ENCODE measurements at regions not wholly inside any gene's neighbourhood (a gene's known extent, or its start where the extent isn't known, plus 50 kb on each side); places are given as distances from the start of the nearest gene placed in this dataset.

DNA sequence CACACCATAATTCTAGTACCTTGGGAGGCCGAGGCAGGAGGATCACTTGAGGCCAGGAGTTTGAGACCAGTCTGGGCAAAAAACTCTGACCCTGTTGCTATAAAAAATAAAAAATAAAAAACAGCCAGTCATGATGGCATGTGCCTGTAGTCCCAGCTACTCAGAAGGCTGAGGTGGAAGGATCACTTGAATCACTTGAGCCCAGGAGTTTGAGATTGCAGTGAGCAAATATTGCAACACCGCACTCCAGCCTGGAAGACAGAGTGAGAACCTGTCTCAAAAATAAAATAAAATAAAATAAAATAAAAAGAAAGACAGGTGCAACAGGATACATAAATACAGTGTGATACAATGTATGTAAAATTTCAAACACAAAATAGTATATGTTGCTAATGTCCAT, 154.5 kb downstream of the OTOR start:
- Histone ChIP-seq H3K9ac (ENCODE audit: low read depth, low read length) (no peak overlapping the region), H3K4me1 (ENCODE audit: insufficient read depth, low read length) (0 out of 2 replicates have a peak, but pooled peaks cover 5% of the 10 kb centered on the region), H3K36me3 (ENCODE audit: insufficient read depth, low read length) (no peaks in the 10 kb centered on the region), H3K9me3 (ENCODE audit: control insufficient read depth, insufficient read depth, low read length) (no peaks in the 10 kb centered on the region)

- no peaks in the 10 kb centered on the region for H3K9me3 ChIP-seq (ENCODE audit: control insufficient read depth, insufficient read depth, low read length)
- no peaks in the 10 kb centered on the region for H3K36me3 ChIP-seq (ENCODE audit: insufficient read depth, low read length)
- H3K4me1 ChIP-seq (ENCODE audit: insufficient read depth, low read length), result no peaks in the 10 kb centered on the region
- no peak overlapping the region for H3K9ac ChIP-seq (ENCODE audit: low read depth, low read length)
Observed at GRCh38 chr20:16904751-16905150, 156.6 kb downstream of the OTOR start.

GRCh38 chr20:16914277-16914676, 166.1 kb downstream of the OTOR start:
- peaks cover 7% of the 10 kb centered on the region for H3K9me3 ChIP-seq (ENCODE audit: control insufficient read depth, insufficient read depth, low read length)
- H3K4me1 ChIP-seq (ENCODE audit: insufficient read depth, low read length), result peaks cover 4% of the 10 kb centered on the region; the same call in 1 of the 2 replicates
- H3K36me3 ChIP-seq (ENCODE audit: insufficient read depth, low read length), result peaks cover 4% of the 10 kb centered on the region; the same call in 1 of the 2 replicates
- no peak overlapping the region for H3K9ac ChIP-seq (ENCODE audit: low read depth, low read length)

GRCh38 chr20:16916165-16916564, 168.0 kb downstream of the OTOR start:
- Histone ChIP-seq H3K9ac (ENCODE audit: low read depth, low read length) (no peak overlapping the region), H3K9me3 (ENCODE audit: control insufficient read depth, insufficient read depth, low read length) (peaks cover 7% of the 10 kb centered on the region), H3K36me3 (ENCODE audit: insufficient read depth, low read length) (peaks cover 4% of the 10 kb centered on the region; the same call in 1 of the 2 replicates), H3K4me1 (ENCODE audit: insufficient read depth, low read length) (peaks cover 4% of the 10 kb centered on the region; the same call in 1 of the 2 replicates)

DNA sequence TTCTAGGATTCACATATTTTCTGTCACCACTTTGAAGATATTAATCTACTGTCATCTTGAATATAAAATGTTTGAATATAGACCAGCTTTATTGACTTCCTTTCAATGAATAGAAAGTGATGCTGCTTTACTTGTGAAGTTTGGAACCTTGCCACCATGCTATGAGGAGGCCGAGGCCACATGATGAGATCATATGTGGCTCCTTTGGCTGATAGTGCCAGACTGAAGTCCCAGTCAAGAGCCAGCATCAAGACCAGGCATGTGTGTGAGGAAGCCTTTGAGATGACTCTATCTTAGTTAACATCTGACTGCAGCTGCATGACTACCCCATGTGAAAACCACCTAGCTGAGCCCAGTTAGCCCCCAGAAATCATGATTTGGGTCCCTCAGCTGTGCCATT, 169.5 kb downstream of the OTOR start:
- Histone ChIP-seq H3K9ac (ENCODE audit: low read depth, low read length) (no peak overlapping the region), H3K9me3 (ENCODE audit: control insufficient read depth, insufficient read depth, low read length) (peaks cover 7% of the 10 kb centered on the region), H3K4me1 (ENCODE audit: insufficient read depth, low read length) (peaks cover 10% of the 10 kb centered on the region), H3K36me3 (ENCODE audit: insufficient read depth, low read length) (peaks cover 4% of the 10 kb centered on the region; the same call in 1 of the 2 replicates)

DNA sequence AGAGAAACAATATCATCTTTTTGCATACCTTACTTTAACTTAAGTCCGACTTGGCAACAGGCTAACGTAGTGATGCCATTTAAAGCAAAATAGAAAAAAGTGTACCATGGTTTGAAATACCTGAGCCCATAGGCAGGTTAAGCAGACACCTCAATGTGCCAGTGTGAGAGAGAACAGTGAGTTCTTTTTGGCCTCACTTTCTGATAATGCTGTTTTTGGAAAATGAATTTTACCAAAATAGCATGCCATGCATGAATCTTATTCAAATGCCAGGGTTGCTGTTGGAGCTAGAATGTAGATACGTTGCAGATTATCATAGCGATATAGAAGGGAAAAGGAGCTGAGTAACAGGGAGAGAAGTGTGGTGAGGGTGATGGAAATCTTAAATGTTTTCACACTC, 170.2 kb downstream of the OTOR start:
- Histone ChIP-seq H3K36me3 (ENCODE audit: insufficient read depth, low read length) (peaks cover 4% of the 10 kb centered on the region; the same call in 1 of the 2 replicates), H3K4me1 (ENCODE audit: insufficient read depth, low read length) (peaks cover 10% of the 10 kb centered on the region), H3K9me3 (ENCODE audit: control insufficient read depth, insufficient read depth, low read length) (peaks cover 7% of the 10 kb centered on the region), H3K9ac (ENCODE audit: low read depth, low read length) (no peak overlapping the region)

DNA sequence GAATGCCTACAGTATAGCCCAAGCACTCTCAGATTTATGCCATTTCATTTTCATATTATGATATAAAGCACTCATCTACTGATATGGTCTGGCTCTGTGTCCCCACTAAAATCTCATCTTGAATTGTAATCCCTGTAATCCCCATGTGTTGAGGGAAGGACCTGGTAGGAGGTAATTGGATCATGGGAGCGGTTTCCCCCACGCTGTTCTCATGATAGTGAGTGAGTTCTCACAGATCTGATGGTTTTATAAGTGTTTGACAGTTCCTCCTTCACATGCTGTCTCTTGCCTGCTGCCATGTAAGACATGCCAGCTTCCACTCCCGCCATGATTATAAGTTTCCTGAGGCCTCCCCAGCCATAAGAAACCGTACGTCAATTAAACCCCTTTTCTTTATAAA, 171.7 kb downstream of the OTOR start:
- peaks cover 4% of the 10 kb centered on the region; the same call in 1 of the 2 replicates for H3K36me3 ChIP-seq (ENCODE audit: insufficient read depth, low read length)
- peaks cover 10% of the 10 kb centered on the region for H3K4me1 ChIP-seq (ENCODE audit: insufficient read depth, low read length)
- no peak overlapping the region for H3K9ac ChIP-seq (ENCODE audit: low read depth, low read length)
- H3K9me3 ChIP-seq (ENCODE audit: control insufficient read depth, insufficient read depth, low read length), result peaks cover 7% of the 10 kb centered on the region

DNA sequence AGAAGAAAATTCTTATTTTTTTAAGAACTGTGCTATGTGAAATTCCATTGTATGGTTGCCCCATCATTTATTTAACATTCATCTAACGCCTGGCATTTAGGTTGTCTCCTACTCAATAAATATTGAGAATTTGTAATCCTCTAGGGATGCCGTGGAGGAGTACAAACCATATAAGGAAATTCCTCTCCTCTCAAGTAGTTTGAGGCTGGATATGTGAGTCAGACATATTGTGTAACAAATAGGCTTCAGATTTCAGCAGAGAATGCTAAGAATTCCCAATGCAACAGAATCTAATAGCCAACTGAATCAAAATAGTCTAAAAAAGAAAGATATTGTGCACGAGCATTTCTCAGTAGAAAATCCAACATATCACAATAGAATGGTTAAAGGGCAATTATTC, 174.7 kb downstream of the OTOR start:
- H3K9me3 ChIP-seq (ENCODE audit: control insufficient read depth, insufficient read depth, low read length), result no peaks in the 10 kb centered on the region
- H3K4me1 ChIP-seq (ENCODE audit: insufficient read depth, low read length), result peaks cover 6% of the 10 kb centered on the region; the same call in 1 of the 2 replicates
- H3K9ac ChIP-seq (ENCODE audit: low read depth, low read length), result no peak overlapping the region
- no peaks in the 10 kb centered on the region for H3K36me3 ChIP-seq (ENCODE audit: insufficient read depth, low read length)

DNA sequence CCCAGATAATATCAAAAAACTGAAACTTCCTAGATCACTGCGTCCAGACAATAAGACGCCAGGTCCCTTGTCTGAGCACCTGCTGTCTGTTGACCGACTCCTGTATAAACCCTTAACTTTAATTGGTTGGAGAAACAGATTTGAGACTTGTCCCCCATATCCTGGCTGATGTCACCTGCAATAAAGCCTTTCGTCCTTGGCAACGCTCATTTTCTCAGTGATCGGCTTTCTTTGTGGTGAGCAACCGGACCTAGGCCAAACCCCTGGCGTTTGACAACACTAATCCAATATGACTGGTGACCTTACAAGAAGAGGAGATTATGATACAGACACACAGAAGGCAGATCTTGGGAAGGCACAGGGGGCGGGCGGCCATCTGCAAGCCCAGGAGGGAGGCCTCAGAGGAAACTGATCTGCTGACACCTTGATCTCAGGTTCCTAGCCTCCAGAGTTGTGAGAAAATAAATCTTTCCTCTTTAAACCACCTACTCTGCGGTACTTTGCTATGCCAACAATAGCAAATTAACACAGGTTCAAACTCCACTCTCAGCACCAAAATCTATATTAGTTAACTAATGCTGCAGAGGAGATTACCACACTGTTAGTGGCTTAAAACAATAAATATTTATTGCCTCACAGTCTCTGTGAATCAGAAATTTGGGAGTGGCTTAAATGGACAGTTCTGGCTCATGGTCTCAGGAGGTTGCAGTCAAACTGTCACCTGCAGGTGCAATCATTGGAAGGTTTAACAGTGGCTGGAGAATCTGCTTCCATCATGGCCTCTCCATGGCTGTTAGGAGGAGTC, 178.7 kb downstream of the OTOR start:
- H3K9me3 ChIP-seq (ENCODE audit: control insufficient read depth, insufficient read depth, low read length), result no peaks in the 10 kb centered on the region
- H3K4me1 ChIP-seq (ENCODE audit: insufficient read depth, low read length), result peaks cover 6% of the 10 kb centered on the region; the same call in 1 of the 2 replicates
- no peaks in the 10 kb centered on the region for H3K36me3 ChIP-seq (ENCODE audit: insufficient read depth, low read length)
- no peak overlapping the region for H3K9ac ChIP-seq (ENCODE audit: low read depth, low read length)

DNA sequence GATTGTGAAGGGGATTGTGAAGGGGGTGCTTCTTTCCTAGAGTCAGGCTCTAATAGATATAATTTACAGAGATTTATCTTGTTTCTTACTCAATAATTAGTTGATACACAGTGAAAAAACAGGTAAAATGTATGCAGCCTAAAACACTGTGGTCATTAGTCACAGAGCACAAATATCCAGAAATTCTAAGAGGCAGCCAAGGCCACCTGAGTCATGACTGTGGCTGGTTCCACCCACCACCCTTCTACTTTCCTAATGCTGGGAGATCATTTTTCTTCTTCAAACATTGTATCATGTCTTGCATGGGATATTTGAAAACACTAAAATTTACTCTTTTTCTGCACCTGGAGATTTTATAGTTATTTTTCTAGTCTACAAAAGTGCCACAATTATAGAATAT, 181.6 kb downstream of the OTOR start:
- no peaks in the 10 kb centered on the region for H3K36me3 ChIP-seq (ENCODE audit: insufficient read depth, low read length)
- no peak overlapping the region for H3K9ac ChIP-seq (ENCODE audit: low read depth, low read length)
- no peaks in the 10 kb centered on the region for H3K9me3 ChIP-seq (ENCODE audit: control insufficient read depth, insufficient read depth, low read length)
- no peaks in the 10 kb centered on the region for H3K4me1 ChIP-seq (ENCODE audit: insufficient read depth, low read length)

DNA sequence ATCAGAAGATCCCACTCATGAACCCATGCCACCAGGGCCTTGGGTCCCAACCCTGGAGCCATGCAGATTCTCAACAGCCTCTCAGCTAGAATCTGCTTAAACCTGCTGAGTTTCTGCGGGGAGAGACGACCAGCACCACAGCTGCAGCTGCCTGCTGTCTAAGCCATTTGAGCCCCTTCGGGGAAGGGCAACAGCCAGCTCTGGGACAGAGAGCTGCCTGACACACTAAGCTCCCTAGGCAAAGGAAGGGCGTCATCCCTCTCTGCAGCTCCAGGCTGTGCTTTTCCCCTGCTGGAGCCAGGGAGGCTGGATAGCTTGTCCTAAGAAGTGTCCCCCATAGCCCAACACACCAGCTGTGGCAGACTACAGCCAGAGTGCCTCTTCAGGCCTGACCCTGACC, 182.5 kb downstream of the OTOR start:
- no peaks in the 10 kb centered on the region for H3K4me1 ChIP-seq (ENCODE audit: insufficient read depth, low read length)
- H3K9me3 ChIP-seq (ENCODE audit: control insufficient read depth, insufficient read depth, low read length), result no peaks in the 10 kb centered on the region
- no peaks in the 10 kb centered on the region for H3K36me3 ChIP-seq (ENCODE audit: insufficient read depth, low read length)
- no peak overlapping the region for H3K9ac ChIP-seq (ENCODE audit: low read depth, low read length)

GRCh38 chr20:16939051-16939450, 190.9 kb downstream of the OTOR start:
- Histone ChIP-seq H3K36me3 (ENCODE audit: insufficient read depth, low read length) (no peaks in the 10 kb centered on the region), H3K9me3 (ENCODE audit: control insufficient read depth, insufficient read depth, low read length) (0 out of 2 replicates have a peak, but pooled peaks cover 4% of the 10 kb centered on the region), H3K4me1 (ENCODE audit: insufficient read depth, low read length) (peaks cover 18% of the 10 kb centered on the region; the same call in 1 of the 2 replicates), H3K9ac (ENCODE audit: low read depth, low read length) (no peak overlapping the region)

- Histone ChIP-seq H3K9me3 (ENCODE audit: control insufficient read depth, insufficient read depth, low read length) (0 out of 2 replicates have a peak, but pooled peaks cover 4% of the 10 kb centered on the region), H3K36me3 (ENCODE audit: insufficient read depth, low read length) (no peaks in the 10 kb centered on the region), H3K4me1 (ENCODE audit: insufficient read depth, low read length) (peaks cover 22% of the 10 kb centered on the region), H3K9ac (ENCODE audit: low read depth, low read length) (no peak overlapping the region)
Observed at GRCh38 chr20:16940701-16941100, 192.5 kb downstream of the OTOR start.

- H3K9ac ChIP-seq (ENCODE audit: low read depth, low read length), result no peak overlapping the region
- H3K4me1 ChIP-seq (ENCODE audit: insufficient read depth, low read length), result peaks cover 22% of the 10 kb centered on the region
- no peaks in the 10 kb centered on the region for H3K36me3 ChIP-seq (ENCODE audit: insufficient read depth, low read length)
- H3K9me3 ChIP-seq (ENCODE audit: control insufficient read depth, insufficient read depth, low read length), result 0 out of 2 replicates have a peak, but pooled peaks cover 4% of the 10 kb centered on the region
Observed at GRCh38 chr20:16942051-16942450, 193.9 kb downstream of the OTOR start.

DNA sequence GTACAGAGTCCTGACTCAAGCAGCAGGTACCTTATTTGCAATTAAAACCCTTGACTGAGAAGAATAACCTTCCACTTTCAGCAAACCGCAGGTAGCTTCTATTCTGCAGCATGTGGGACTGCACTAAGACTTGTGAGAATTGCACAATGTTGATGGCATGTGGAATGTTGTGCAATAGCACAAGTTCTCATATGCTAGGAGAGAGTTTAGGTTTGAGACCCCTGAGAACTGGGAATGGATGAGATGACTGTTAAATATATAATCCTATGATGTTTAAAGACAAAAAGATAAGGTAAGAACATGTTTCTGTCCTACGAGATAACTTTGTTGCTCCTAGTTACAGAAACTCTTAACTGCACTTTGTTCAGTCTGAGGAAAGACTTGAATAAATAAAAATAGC, 194.6 kb downstream of the OTOR start:
- H3K4me1 ChIP-seq (ENCODE audit: insufficient read depth, low read length), result peaks cover 22% of the 10 kb centered on the region

More for the DNA sequence above, 194.6 kb downstream of the OTOR start:
- 0 out of 2 replicates have a peak, but pooled peaks cover 4% of the 10 kb centered on the region for H3K9me3 ChIP-seq (ENCODE audit: control insufficient read depth, insufficient read depth, low read length)
- H3K36me3 ChIP-seq (ENCODE audit: insufficient read depth, low read length), result no peaks in the 10 kb centered on the region
- no peak overlapping the region for H3K9ac ChIP-seq (ENCODE audit: low read depth, low read length)

Measured in ES-I3 (cell line).